ENCODE measurements at regions not wholly inside any gene's neighbourhood (a gene's known extent, or its start where the extent isn't known, plus 50 kb on each side); places are given as distances from the start of the nearest gene placed in this dataset.

GRCh38 chr7:13777242-13777641 lies 212.2 kb downstream of the ETV1 start:
- no peak for TF ChIP-seq CTCF (IDR thresholded peaks at IDR 0.05)
- H3K4me3 ChIP-seq, result no peak overlapping the region
- no peaks in the 10 kb centered on the region for H3K36me3 ChIP-seq
- no peak overlapping the region for H3K27ac ChIP-seq
- ATAC-seq (no peak), DNase-seq (no peak)
- H3K9me3 ChIP-seq, result no peaks in the 10 kb centered on the region
- no peaks in the 10 kb centered on the region for H3K27me3 ChIP-seq
- WGBS, 2 donors, result 83 to 87% methylated on average over 3 of the region's 3 CpGs
- intact Hi-C loops (cut with DNase I), result no loop called here
- H3K4me1 ChIP-seq, result no peaks in the 10 kb centered on the region

GRCh38 chr7:13778967-13779366 lies 210.5 kb downstream of the ETV1 start:
- no peak for TF ChIP-seq CTCF (IDR thresholded peaks at IDR 0.05)
- Histone ChIP-seq H3K4me3 (no peak overlapping the region), H3K9me3 (no peaks in the 10 kb centered on the region), H3K36me3 (no peaks in the 10 kb centered on the region), H3K4me1 (no peaks in the 10 kb centered on the region), H3K27ac (no peak overlapping the region), H3K27me3 (no peaks in the 10 kb centered on the region)
- ATAC-seq, result no peak
- no peak for DNase-seq
- WGBS, 2 donors, result 89 to 91% methylated on average over 2 of the region's 2 CpGs
- intact Hi-C loops (cut with DNase I), result no loop called here

- WGBS, 2 donors, result 69 to 84% methylated on average over 5 of the region's 5 CpGs
- DNase-seq (no peak), ATAC-seq (no peak)
- intact Hi-C loops (cut with DNase I), result no loop called here
- H3K4me1 ChIP-seq, result no peaks in the 10 kb centered on the region
- no peak overlapping the region for H3K27ac ChIP-seq
- H3K27me3 ChIP-seq, result no peaks in the 10 kb centered on the region
- no peaks in the 10 kb centered on the region for H3K36me3 ChIP-seq
- H3K9me3 ChIP-seq, result no peaks in the 10 kb centered on the region
- no peak overlapping the region for H3K4me3 ChIP-seq
- no peak for TF ChIP-seq CTCF (IDR thresholded peaks at IDR 0.05)
Measured at GRCh38 chr7:13790611-13791010, 198.9 kb downstream of the ETV1 start.

- Histone ChIP-seq H3K4me3 (no peak overlapping the region), H3K4me1 (no peaks in the 10 kb centered on the region), H3K9me3 (no peaks in the 10 kb centered on the region), H3K27me3 (no peaks in the 10 kb centered on the region), H3K36me3 (no peaks in the 10 kb centered on the region), H3K27ac (no peak overlapping the region)
- intact Hi-C loops (cut with DNase I), result no loop called here
- ATAC-seq (no peak), DNase-seq (no peak)
- 64 to 75% methylated on average over 6 of the region's 6 CpGs for WGBS, 2 donors
- no peak for TF ChIP-seq CTCF (IDR thresholded peaks at IDR 0.05)
Measured at GRCh38 chr7:13792208-13792607, 197.3 kb downstream of the ETV1 start.

- Histone ChIP-seq H3K27ac (no peak overlapping the region), H3K36me3 (no peaks in the 10 kb centered on the region), H3K4me1 (no peaks in the 10 kb centered on the region), H3K27me3 (no peaks in the 10 kb centered on the region), H3K9me3 (no peaks in the 10 kb centered on the region), H3K4me3 (no peak overlapping the region)
- 85 to 91% methylated on average over 4 of the region's 4 CpGs for WGBS, 2 donors
- TF ChIP-seq CTCF (IDR thresholded peaks at IDR 0.05), result no peak
- intact Hi-C loops (cut with DNase I), result no loop called here
- DNase-seq, result no peak
- no peak for ATAC-seq
Measured at GRCh38 chr7:13793926-13794325, 195.5 kb downstream of the ETV1 start.

All from heart right ventricle (tissue), 16 donors.